Ishikawa (cell line): ENCODE measurements at regions not wholly inside any gene's neighbourhood (a gene's known extent, or its start where the extent isn't known, plus 50 kb on each side); places are given as distances from the start of the nearest gene placed in this dataset.

ENCODE experiments used
- CEBPB ChIP-seq: IDR thresholded peaks from 2 replicates; pipeline ENCODE4 v1.6.1; 2012
- EGR1 ChIP-seq: IDR thresholded peaks from 2 replicates; pipeline ENCODE4 v1.6.1; 2012
- EP300 ChIP-seq: IDR thresholded peaks from 2 replicates; pipeline ENCODE4 v1.6.1; 2012; ENCODE audit warnings: borderline replicate concordance
- FOXM1 ChIP-seq: IDR thresholded peaks from 2 replicates; pipeline ENCODE4 v1.6.1; 2012; ENCODE audit warnings: low read depth, borderline replicate concordance
- NFIC ChIP-seq: IDR thresholded peaks from 2 replicates; pipeline ENCODE4 v1.6.1; 2012
- RAD21 ChIP-seq: IDR thresholded peaks from 2 replicates; pipeline ENCODE4 v1.6.1; 2012; ENCODE audit warnings: low read depth
- TAF1 ChIP-seq: IDR thresholded peaks from 2 replicates; pipeline ENCODE4 v1.6.1; 2012; ENCODE audit warnings: low read depth, mild to moderate bottlenecking
- TCF12 ChIP-seq: IDR thresholded peaks from 2 replicates; pipeline ENCODE4 v1.6.1; 2012; ENCODE audit warnings: low read depth
- TEAD4 ChIP-seq: IDR thresholded peaks from 2 replicates; pipeline ENCODE4 v1.6.1; 2012
- YY1 ChIP-seq: IDR thresholded peaks from 2 replicates; pipeline ENCODE4 v1.6.1; 2012; ENCODE audit warnings: low read depth
- ZBTB7A ChIP-seq: IDR thresholded peaks from 2 replicates; pipeline ENCODE4 v1.6.1; 2012; ENCODE audit warnings: low read depth
- TF ChIP-seq, protein P1 (sequence below): IDR thresholded peaks from 2 replicates; pipeline ENCODE4 v1.6.1; 2012
- TF ChIP-seq, protein P2 (sequence below): IDR thresholded peaks from 2 replicates; pipeline ENCODE4 v1.6.1; 2012
- TF ChIP-seq, protein P3 (sequence below): IDR thresholded peaks from 2 replicates; pipeline ENCODE4 v1.6.1; 2012; ENCODE audit warnings: low read depth, mild to moderate bottlenecking

DNA sequence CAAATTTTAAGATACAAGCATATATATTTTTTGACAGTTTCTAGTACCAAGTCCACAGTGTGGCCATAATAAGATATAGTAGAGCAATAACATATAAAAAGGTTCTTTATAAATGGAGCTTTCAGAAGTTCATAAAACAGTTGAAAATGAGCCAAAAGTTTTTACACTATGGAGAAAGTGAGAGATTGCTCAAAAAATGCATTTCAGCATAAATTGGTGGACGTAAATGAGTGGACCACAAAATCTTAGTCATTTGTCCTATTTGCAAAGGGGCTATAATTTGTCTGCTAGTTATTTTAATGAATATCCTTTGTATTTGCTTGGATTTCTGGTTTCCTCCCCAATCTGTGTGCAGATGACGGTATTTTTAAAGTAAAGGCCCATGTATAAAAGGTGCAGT lies 159.4 kb upstream of the DAP start:
- TF ChIP-seq RAD21: no peak
- no peak for TF ChIP-seq EP300
- TF ChIP-seq, protein P1, sequence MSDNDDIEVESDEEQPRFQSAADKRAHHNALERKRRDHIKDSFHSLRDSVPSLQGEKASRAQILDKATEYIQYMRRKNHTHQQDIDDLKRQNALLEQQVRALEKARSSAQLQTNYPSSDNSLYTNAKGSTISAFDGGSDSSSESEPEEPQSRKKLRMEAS: no peak
- no peak for TF ChIP-seq CEBPB
- no peak for TF ChIP-seq TAF1
- TF ChIP-seq YY1: no peak
- no peak for TF ChIP-seq FOXM1
- no peak for TF ChIP-seq EGR1
- no peak for TF ChIP-seq NFIC
- no peak for TF ChIP-seq TEAD4
- TF ChIP-seq, protein P2, sequence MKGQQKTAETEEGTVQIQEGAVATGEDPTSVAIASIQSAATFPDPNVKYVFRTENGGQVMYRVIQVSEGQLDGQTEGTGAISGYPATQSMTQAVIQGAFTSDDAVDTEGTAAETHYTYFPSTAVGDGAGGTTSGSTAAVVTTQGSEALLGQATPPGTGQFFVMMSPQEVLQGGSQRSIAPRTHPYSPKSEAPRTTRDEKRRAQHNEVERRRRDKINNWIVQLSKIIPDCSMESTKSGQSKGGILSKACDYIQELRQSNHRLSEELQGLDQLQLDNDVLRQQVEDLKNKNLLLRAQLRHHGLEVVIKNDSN: no peak
- no peak for TF ChIP-seq ZBTB7A
- TF ChIP-seq TCF12: no peak
- TF ChIP-seq, protein P3, sequence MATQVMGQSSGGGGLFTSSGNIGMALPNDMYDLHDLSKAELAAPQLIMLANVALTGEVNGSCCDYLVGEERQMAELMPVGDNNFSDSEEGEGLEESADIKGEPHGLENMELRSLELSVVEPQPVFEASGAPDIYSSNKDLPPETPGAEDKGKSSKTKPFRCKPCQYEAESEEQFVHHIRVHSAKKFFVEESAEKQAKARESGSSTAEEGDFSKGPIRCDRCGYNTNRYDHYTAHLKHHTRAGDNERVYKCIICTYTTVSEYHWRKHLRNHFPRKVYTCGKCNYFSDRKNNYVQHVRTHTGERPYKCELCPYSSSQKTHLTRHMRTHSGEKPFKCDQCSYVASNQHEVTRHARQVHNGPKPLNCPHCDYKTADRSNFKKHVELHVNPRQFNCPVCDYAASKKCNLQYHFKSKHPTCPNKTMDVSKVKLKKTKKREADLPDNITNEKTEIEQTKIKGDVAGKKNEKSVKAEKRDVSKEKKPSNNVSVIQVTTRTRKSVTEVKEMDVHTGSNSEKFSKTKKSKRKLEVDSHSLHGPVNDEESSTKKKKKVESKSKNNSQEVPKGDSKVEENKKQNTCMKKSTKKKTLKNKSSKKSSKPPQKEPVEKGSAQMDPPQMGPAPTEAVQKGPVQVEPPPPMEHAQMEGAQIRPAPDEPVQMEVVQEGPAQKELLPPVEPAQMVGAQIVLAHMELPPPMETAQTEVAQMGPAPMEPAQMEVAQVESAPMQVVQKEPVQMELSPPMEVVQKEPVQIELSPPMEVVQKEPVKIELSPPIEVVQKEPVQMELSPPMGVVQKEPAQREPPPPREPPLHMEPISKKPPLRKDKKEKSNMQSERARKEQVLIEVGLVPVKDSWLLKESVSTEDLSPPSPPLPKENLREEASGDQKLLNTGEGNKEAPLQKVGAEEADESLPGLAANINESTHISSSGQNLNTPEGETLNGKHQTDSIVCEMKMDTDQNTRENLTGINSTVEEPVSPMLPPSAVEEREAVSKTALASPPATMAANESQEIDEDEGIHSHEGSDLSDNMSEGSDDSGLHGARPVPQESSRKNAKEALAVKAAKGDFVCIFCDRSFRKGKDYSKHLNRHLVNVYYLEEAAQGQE: no peak
